GM19240 (cell line): ENCODE measurements at regions not wholly inside any gene's neighbourhood (a gene's known extent, or its start where the extent isn't known, plus 50 kb on each side); places are given as distances from the start of the nearest gene placed in this dataset.

ENCODE experiments used
- DNase-seq: peaks from one replicate; pipeline ENCODE4 v3.0.0; 2011; ENCODE audit warnings: low spot score; ENCODE audit not compliant: insufficient read length

GRCh38 chr11:10641912-10642697, 51.5 kb downstream of the IRAG1 start:
- no peak for DNase-seq

GRCh38 chr11:10641177-10641911, 52.2 kb downstream of the IRAG1 start:
- peak; percentile 50 for DNase-seq

- DNase-seq = no peak
Measured at GRCh38 chr11:10640308-10640707, 53.2 kb downstream of the IRAG1 start.

- no peak for DNase-seq
Measured at GRCh38 chr11:10639350-10639749, 54.2 kb downstream of the IRAG1 start.

GRCh38 chr11:10638316-10638925, 55.1 kb downstream of the IRAG1 start:
- DNase-seq = no peak

- no peak for DNase-seq
Measured at GRCh38 chr11:10637731-10638151, 55.8 kb downstream of the IRAG1 start.

GRCh38 chr11:10634407-10634806, 59.1 kb downstream of the IRAG1 start:
- no peak for DNase-seq

- no peak for DNase-seq
Measured at GRCh38 chr11:10633261-10633660, 60.3 kb downstream of the IRAG1 start.

GRCh38 chr11:10632483-10632882, 61.1 kb downstream of the IRAG1 start:
- no peak for DNase-seq

GRCh38 chr11:10631761-10632160, 61.8 kb downstream of the IRAG1 start:
- no peak for DNase-seq

GRCh38 chr11:10629411-10630002, 61.0 kb upstream of the LYVE1 start:
- no peak for DNase-seq

- DNase-seq = no peak
Measured at GRCh38 chr11:10628508-10629236, 60.2 kb upstream of the LYVE1 start.

- no peak for DNase-seq
Measured at GRCh38 chr11:10627816-10628215, 59.4 kb upstream of the LYVE1 start.

- DNase-seq = no peak
Measured at GRCh38 chr11:10627291-10627690, 58.8 kb upstream of the LYVE1 start.

- DNase-seq = no peak
Measured at GRCh38 chr11:10625982-10626311, 57.5 kb upstream of the LYVE1 start.

GRCh38 chr11:10625281-10625981, 57.0 kb upstream of the LYVE1 start:
- DNase-seq = no peak

GRCh38 chr11:10623797-10624761, 55.6 kb upstream of the LYVE1 start:
- no peak for DNase-seq

- DNase-seq = no peak
Measured at GRCh38 chr11:10622957-10623791, 54.7 kb upstream of the LYVE1 start.

GRCh38 chr11:10622108-10622507, 53.6 kb upstream of the LYVE1 start:
- DNase-seq = no peak
